ENCODE measurements at regions not wholly inside any gene's neighbourhood (a gene's known extent, or its start where the extent isn't known, plus 50 kb on each side); places are given as distances from the start of the nearest gene placed in this dataset.

DNA sequence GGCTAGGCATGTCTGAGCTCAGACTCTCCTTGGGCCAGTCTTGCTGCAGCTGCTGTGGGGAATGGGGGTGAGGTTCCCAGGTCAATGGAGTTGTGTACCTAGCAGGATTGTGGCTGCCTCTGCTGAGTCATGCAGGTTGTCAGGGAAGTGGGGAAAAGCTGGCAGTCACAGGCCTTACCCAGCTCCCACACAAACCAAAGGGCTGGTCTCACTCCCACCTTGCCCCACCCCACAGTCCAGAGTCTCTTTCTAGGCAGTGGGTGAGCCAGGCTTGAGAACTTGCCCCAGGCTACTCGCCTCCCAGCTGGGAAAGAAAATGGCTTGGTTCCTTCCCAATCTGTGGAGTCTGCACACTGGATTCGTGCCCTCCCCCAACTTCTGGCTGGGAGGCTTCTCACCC is 65.7 kb downstream of the SCP2D1 start:
- Histone ChIP-seq H3K79me1 (ENCODE audit: low read depth, low read length) (no peaks in the 10 kb centered on the region), H4K20me1 (replicated peaks in 1 of 2; ENCODE audit: control insufficient read depth in 1 of 2, insufficient read depth in 2 of 2, low read length in 2 of 2) (no peaks in the 10 kb centered on the region), H3K4me2 (ENCODE audit: insufficient read depth in 1 of 2, low read depth in 2 of 2, low read length in 2 of 2) (no peak overlapping the region), H3K27ac (ENCODE audit: low read depth, low read length) (no peak overlapping the region), H2AFZ (ENCODE audit: low read length) (no peak overlapping the region), H2BK120ac (replicated peaks; ENCODE audit: low read depth, low read length) (no peak overlapping the region), H3K4ac (replicated peaks; ENCODE audit: insufficient read length, low read depth, low read length) (no peak overlapping the region), H2BK15ac (ENCODE audit: low read length) (no peak overlapping the region), H2AK5ac (ENCODE audit: low read depth, low read length) (no peak overlapping the region), H3K4me1 (replicated peaks in 1 of 4; ENCODE audit: control insufficient read depth in 3 of 4, insufficient read depth in 4 of 4, low read length in 3 of 4) (no peaks in the 10 kb centered on the region), H3K79me2 (ENCODE audit: control insufficient read depth in 1 of 2, insufficient read depth in 2 of 2, low read length in 2 of 2) (no peaks in the 10 kb centered on the region), H3K36me3 (ENCODE audit: control insufficient read depth in 2 of 4, insufficient read depth in 4 of 4, low read length in 3 of 4) (no peaks in the 10 kb centered on the region), H3K23ac (ENCODE audit: insufficient read length) (no peak overlapping the region), H2BK20ac (ENCODE audit: low read length) (no peak overlapping the region), H3K9me3 (ENCODE audit: insufficient read depth in 2 of 2, low read depth in 1 of 2, low read length in 1 of 2) (peaks cover 3 to 8% of the 10 kb centered on the region in 2 experiments; a peak in 1 of 4 replicates), H3K56ac (replicated peaks; ENCODE audit: insufficient read length, low read depth, low read length) (no peak overlapping the region), H3K18ac (ENCODE audit: extremely low read depth, low read length) (no peak overlapping the region), H3K27me3 (replicated peaks in 1 of 4; ENCODE audit: control insufficient read depth in 3 of 4, extremely low read depth in 1 of 4, insufficient read depth in 3 of 4, low read length in 3 of 4) (no peaks in the 10 kb centered on the region), H3K4me3 (ENCODE audit: extremely low read depth in 1 of 4, insufficient read depth in 2 of 4, low read depth in 3 of 4, low read length in 4 of 4) (no peak overlapping the region), H3K14ac (ENCODE audit: insufficient read length) (no peak overlapping the region), H3K23me2 (ENCODE audit: low read depth, low read length) (no peaks in the 10 kb centered on the region), H4K91ac (replicated peaks; ENCODE audit: insufficient read length, low read length) (no peak overlapping the region), H4K8ac (ENCODE audit: extremely low read depth, insufficient read depth, low read length) (no peak overlapping the region), H2BK12ac (ENCODE audit: low read depth, low read length) (no peak overlapping the region), H4K5ac (ENCODE audit: insufficient read length, low read depth, low read length) (no peak overlapping the region), H2BK5ac (ENCODE audit: low read depth, low read length) (no peak overlapping the region), H3K9ac (replicated peaks in 1 of 4; ENCODE audit: extremely low read depth in 1 of 4, low read depth in 3 of 4, low read length in 3 of 4) (no peak overlapping the region)
- TF ChIP-seq GTF2F1 (IDR thresholded peaks at IDR 0.05; ENCODE audit: borderline replicate concordance, low read depth, low read length) (no peak), HDAC6 (IDR thresholded peaks at IDR 0.05; ENCODE audit: low read depth, low read length) (no peak), RXRA (IDR thresholded peaks at IDR 0.05; ENCODE audit: insufficient read depth, low read depth, low read length) (no peak), KDM5A (IDR thresholded peaks at IDR 0.05; ENCODE audit: low read length) (no peak), EGR1 (IDR thresholded peaks at IDR 0.05; ENCODE audit: borderline replicate concordance, low read depth, low read length) (no peak), ZNF274 (IDR thresholded peaks at IDR 0.05; ENCODE audit: borderline replicate concordance, extremely low read depth, low read length) (no peak), EP300 (IDR thresholded peaks at IDR 0.05; ENCODE audit: borderline replicate concordance in 1 of 2, low read depth in 2 of 2, low read length in 2 of 2) (no peak), JUND (IDR thresholded peaks at IDR 0.05; ENCODE audit: low read length) (no peak), BCL11A (IDR thresholded peaks at IDR 0.05; ENCODE audit: low read depth in 2 of 2, low read length in 2 of 2) (no peak), CTCF (IDR thresholded peaks at IDR 0.05; ENCODE audit: control extremely low read depth in 1 of 3, insufficient read depth in 1 of 3, low read depth in 1 of 3, low read length in 3 of 3) (no peak), KDM4A (IDR thresholded peaks at IDR 0.05; ENCODE audit: low read depth, low read length, severe bottlenecking) (no peak), YY1 (IDR thresholded peaks at IDR 0.05; ENCODE audit: low read depth, low read length) (no peak)
- WGBS, 2 experiments (ENCODE audit: extremely low coverage in 1 of 2, insufficient coverage in 1 of 2, insufficient read length in 1 of 2, insufficient replicate concordance in 2 of 2, low coverage in 1 of 2, low lambda C conversion rate in 2 of 2, missing lambda C conversion rate in 1 of 2): 80% methylated on average over 2 of the region's 2 CpGs; no CpG with 5 or more reads in 1 of the 2 experiments
- no peak for DNase-seq (ENCODE audit: low read depth in 1 of 2, low spot score in 2 of 2)
- CTCF ChIA-PET (ENCODE audit: partially characterized antibody): interaction anchor here (0.9 to 1.1 kb wide), 2 partner anchors 46 to 148 kb away, joined by 3 to 4 read pairs; no protein-coding TSS in a partner anchor
- no peak for FAIRE-seq
- POLR2A ChIA-PET (ENCODE audit: partially characterized antibody): no interaction called here

All from H1 (cell line).